HUES64 (cell line): ENCODE measurements at regions not wholly inside any gene's neighbourhood (a gene's known extent, or its start where the extent isn't known, plus 50 kb on each side); places are given as distances from the start of the nearest gene placed in this dataset.

ENCODE experiments used
- H3K27ac ChIP-seq: 2 replicates; pipeline ENCODE4 v1.7.0; 2013; ENCODE audit warnings: low read depth, low read length, inconsistent platforms
- H3K27me3 ChIP-seq: 2 replicates; pipeline ENCODE4 v1.6.1; 2013; ENCODE audit warnings: mild to moderate bottlenecking, low read length; ENCODE audit not compliant: insufficient read depth
- H3K36me3 ChIP-seq: 2 replicates; pipeline ENCODE4 v1.6.1; 2013; ENCODE audit warnings: mild to moderate bottlenecking, low read length; ENCODE audit not compliant: insufficient read depth
- H3K4me1 ChIP-seq: 2 replicates; pipeline ENCODE4 v1.6.1; 2013; ENCODE audit warnings: mild to moderate bottlenecking, low read length, moderate library complexity; ENCODE audit not compliant: insufficient read depth
- H3K4me3 ChIP-seq: 2 replicates; pipeline ENCODE4 v1.5.1; 2013; ENCODE audit warnings: mild to moderate bottlenecking, low read length, moderate library complexity
- H3K9ac ChIP-seq: 2 replicates; pipeline ENCODE4 v1.6.1; 2013; ENCODE audit warnings: mild to moderate bottlenecking, low read depth, low read length
- H3K9me3 ChIP-seq: 2 replicates; pipeline ENCODE4 v1.6.1; 2013; ENCODE audit warnings: low read depth, low read length; ENCODE audit not compliant: insufficient read depth
- WGBS: fragments of 150-250, 120-280 bp; methylation state at CpG from one replicate; pipeline ENCODE4 v1.1.7; 2013; ENCODE audit warnings: missing lambda C conversion rate; 5-methylcytosine and 5-hydroxymethylcytosine counted together

GRCh38 chr15:61623746-61624145 lies 394.6 kb upstream of the RORA start:
- H3K9ac ChIP-seq, result no peak overlapping the region
- no peaks in the 10 kb centered on the region for H3K9me3 ChIP-seq
- H3K4me1 ChIP-seq, result no peaks in the 10 kb centered on the region
- H3K4me3 ChIP-seq, result no peak overlapping the region
- WGBS, result 92% methylated on average over 15 of the region's 15 CpGs
- H3K36me3 ChIP-seq, result no peaks in the 10 kb centered on the region
- H3K27me3 ChIP-seq, result no peaks in the 10 kb centered on the region
- no peak overlapping the region for H3K27ac ChIP-seq

DNA sequence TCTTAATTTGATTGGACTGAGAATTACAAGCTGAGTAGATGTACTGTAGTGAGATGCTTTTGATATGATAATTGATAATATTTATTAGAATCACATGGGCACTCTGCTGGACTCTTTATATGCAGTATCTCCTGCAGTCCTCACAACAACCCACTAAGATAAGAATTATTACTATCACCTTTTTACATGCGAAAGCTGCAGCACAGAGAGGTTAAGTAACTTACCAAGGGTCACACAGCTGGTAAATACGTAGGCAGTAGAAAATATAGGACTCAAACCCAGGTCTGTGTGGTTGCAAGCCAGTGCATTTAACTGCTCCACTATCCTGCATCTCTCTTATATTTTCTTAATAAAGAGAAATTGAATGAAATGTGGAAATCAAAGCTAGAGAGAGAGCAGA lies 392.8 kb upstream of the RORA start:
- no peaks in the 10 kb centered on the region for H3K27me3 ChIP-seq
- 100% methylated on average over 2 of the region's 2 CpGs for WGBS
- H3K9ac ChIP-seq, result no peak overlapping the region
- H3K9me3 ChIP-seq, result peaks cover 2% of the 10 kb centered on the region; the same call in 1 of the 2 replicates
- H3K4me3 ChIP-seq, result no peak overlapping the region
- H3K4me1 ChIP-seq, result no peaks in the 10 kb centered on the region
- no peak overlapping the region for H3K27ac ChIP-seq
- H3K36me3 ChIP-seq, result no peaks in the 10 kb centered on the region

GRCh38 chr15:61621146-61621545 lies 392.0 kb upstream of the RORA start:
- Histone ChIP-seq H3K36me3 (no peaks in the 10 kb centered on the region), H3K4me3 (no peak overlapping the region), H3K27ac (no peak overlapping the region), H3K27me3 (no peaks in the 10 kb centered on the region), H3K9me3 (peaks cover 2% of the 10 kb centered on the region; the same call in 1 of the 2 replicates), H3K4me1 (no peaks in the 10 kb centered on the region), H3K9ac (no peak overlapping the region)
- WGBS, result 3% methylated on average over 2 of the region's 2 CpGs

DNA sequence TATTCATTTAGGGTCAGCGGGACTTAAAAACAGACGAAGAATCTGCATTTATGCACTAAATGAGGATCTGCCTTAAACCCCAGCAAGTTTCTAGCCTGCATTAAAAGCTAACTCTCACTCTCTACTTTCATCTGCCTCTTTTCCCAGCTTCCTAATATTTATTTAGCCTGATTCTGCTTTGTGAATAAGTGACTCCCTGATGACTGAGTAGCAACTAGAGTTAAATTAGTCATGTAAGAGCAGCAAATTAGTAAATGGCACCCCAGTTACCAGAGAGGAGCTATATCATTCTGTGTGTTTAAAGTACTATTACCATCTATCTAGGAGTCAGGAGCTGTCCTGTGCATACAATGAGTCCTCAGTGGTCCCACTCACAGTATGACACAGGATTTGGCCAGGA lies 391.0 kb upstream of the RORA start:
- H3K9me3 ChIP-seq, result peaks cover 2% of the 10 kb centered on the region; the same call in 1 of the 2 replicates
- 98% methylated on average over 2 of the region's 2 CpGs for WGBS
- no peak overlapping the region for H3K27ac ChIP-seq
- H3K4me3 ChIP-seq, result no peak overlapping the region
- H3K4me1 ChIP-seq, result no peaks in the 10 kb centered on the region
- H3K27me3 ChIP-seq, result no peaks in the 10 kb centered on the region
- no peak overlapping the region for H3K9ac ChIP-seq
- H3K36me3 ChIP-seq, result no peaks in the 10 kb centered on the region

DNA sequence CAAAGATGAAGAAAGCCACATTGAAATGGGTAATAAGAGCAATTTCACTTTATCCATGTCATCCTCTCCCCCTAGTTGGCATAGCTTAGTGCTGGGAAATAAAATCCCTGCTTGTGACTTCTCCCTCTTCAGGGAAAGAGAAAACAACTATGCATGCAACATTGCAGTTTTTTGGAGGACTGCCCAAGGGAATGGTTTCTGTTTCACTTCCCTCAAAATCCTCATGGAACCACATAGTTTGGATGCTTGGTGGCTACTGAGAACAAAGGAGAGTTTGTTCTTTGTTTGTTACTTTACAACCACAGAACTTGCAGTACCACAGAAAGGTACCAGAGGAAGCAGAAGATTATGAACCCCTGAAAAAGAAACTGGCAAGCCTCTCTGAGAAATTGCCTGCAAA lies 384.6 kb upstream of the RORA start:
- H3K36me3 ChIP-seq, result no peaks in the 10 kb centered on the region
- no peak overlapping the region for H3K27ac ChIP-seq
- H3K27me3 ChIP-seq, result no peaks in the 10 kb centered on the region
- no peaks in the 10 kb centered on the region for H3K4me1 ChIP-seq
- no peak overlapping the region for H3K9ac ChIP-seq
- H3K9me3 ChIP-seq, result peaks cover 2% of the 10 kb centered on the region; the same call in 1 of the 2 replicates
- H3K4me3 ChIP-seq, result no peak overlapping the region

DNA sequence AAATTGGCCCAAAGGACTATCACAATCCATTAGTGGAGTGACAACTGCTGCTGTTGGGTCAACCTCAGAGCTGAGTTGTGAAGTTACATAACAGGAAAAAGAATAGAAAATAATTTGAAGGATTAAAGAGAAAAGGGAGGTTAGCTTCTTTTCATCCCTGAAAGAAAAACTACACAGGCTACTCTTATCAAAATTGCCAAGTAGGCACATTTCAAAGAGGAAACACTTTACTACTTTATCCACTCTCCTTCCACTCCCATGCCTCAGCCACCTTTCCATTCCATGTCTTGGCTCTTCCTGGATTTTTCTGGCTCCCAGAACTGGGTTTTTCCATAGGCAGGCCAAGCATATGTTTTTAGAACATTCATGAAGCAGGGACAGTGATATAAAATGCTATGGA lies 384.0 kb upstream of the RORA start:
- no peaks in the 10 kb centered on the region for H3K4me1 ChIP-seq
- H3K36me3 ChIP-seq, result no peaks in the 10 kb centered on the region
- H3K27me3 ChIP-seq, result no peaks in the 10 kb centered on the region
- no peak overlapping the region for H3K4me3 ChIP-seq
- H3K27ac ChIP-seq, result no peak overlapping the region
- peaks cover 2% of the 10 kb centered on the region; the same call in 1 of the 2 replicates for H3K9me3 ChIP-seq
- no peak overlapping the region for H3K9ac ChIP-seq

- H3K4me3 ChIP-seq, result no peak overlapping the region
- H3K27ac ChIP-seq, result no peak overlapping the region
- H3K9me3 ChIP-seq, result no peaks in the 10 kb centered on the region
- no peaks in the 10 kb centered on the region for H3K36me3 ChIP-seq
- H3K27me3 ChIP-seq, result no peaks in the 10 kb centered on the region
- no peaks in the 10 kb centered on the region for H3K4me1 ChIP-seq
- no peak overlapping the region for H3K9ac ChIP-seq
These were observed 383.0 kb upstream of the RORA start for GRCh38 chr15:61612111-61612510.

DNA sequence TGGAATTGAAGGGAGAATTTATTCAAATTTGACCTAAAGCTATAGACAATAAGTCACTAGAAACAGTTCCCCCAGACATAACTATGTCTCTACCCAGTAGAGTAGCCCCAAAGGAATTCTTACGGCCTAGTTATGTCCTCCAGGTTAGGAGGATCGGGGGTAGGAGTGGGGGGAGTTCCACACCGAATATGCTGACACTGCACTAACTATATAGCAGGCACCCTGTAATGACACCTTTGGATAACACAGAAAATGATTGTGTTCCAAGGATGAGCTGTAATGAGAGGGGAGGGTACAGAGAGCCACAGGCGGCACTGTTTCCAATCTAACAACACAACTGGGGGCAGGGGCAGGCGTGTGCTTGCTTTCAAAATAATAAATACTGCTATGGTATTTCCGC lies 376.2 kb upstream of the RORA start:
- no peaks in the 10 kb centered on the region for H3K36me3 ChIP-seq
- H3K27me3 ChIP-seq, result no peaks in the 10 kb centered on the region
- 89% methylated on average over 6 of the region's 6 CpGs for WGBS
- H3K4me3 ChIP-seq, result no peak overlapping the region
- no peak overlapping the region for H3K9ac ChIP-seq
- H3K4me1 ChIP-seq, result no peaks in the 10 kb centered on the region
- H3K27ac ChIP-seq, result no peak overlapping the region
- no peaks in the 10 kb centered on the region for H3K9me3 ChIP-seq

GRCh38 chr15:61598655-61599054 lies 369.6 kb upstream of the RORA start:
- 87% methylated on average over 11 of the region's 11 CpGs for WGBS
- Histone ChIP-seq H3K27me3 (no peaks in the 10 kb centered on the region), H3K36me3 (no peaks in the 10 kb centered on the region), H3K9me3 (no peaks in the 10 kb centered on the region), H3K4me3 (no peak overlapping the region), H3K27ac (no peak overlapping the region), H3K9ac (no peak overlapping the region), H3K4me1 (no peaks in the 10 kb centered on the region)

DNA sequence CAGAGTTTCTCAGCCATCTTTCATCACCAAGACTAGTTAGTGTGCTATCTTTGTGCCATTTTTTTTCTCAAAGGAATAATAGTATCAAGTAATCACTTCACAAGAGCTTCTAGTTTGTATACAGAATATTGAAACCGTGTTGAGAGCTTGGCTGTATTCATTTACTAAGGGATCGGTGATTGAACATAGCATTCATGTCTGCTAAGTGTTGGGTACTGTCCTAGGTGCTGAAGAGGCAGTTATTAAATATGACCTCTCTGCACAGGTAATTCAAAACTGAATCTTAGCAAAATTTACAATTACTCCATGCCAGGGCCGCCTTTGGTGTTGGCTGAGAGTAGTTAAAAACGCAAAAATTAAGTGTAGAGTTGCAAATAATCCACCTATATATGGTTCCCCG lies 355.3 kb upstream of the RORA start:
- H3K9ac ChIP-seq, result no peak overlapping the region
- no peaks in the 10 kb centered on the region for H3K36me3 ChIP-seq
- H3K9me3 ChIP-seq, result no peaks in the 10 kb centered on the region
- H3K4me1 ChIP-seq, result no peaks in the 10 kb centered on the region
- H3K27ac ChIP-seq, result no peak overlapping the region
- no peak overlapping the region for H3K4me3 ChIP-seq
- H3K27me3 ChIP-seq, result no peaks in the 10 kb centered on the region
- WGBS, result 92% methylated on average over 5 of the region's 5 CpGs

DNA sequence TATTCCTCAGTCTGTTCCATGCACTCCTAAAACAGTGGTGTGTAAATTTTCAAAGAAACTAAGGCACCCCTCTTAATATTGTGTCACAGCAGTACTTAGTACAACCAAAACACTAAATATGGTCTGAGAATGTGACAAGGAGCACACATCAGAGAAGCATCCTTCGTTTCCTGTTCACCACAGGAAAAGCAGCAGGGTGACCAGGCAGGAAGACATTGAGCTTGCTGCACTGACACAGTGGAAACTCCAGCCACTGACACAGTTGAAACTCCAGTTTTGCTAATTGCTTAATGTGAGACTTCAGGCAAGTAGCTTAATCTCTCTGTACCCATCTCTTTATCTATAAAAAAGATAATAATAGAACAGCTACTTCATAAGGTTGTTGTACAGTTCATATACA lies 353.0 kb upstream of the RORA start:
- H3K27ac ChIP-seq, result no peak overlapping the region
- H3K4me3 ChIP-seq, result no peak overlapping the region
- 50% methylated on average over 1 of the region's 1 CpG for WGBS
- H3K9me3 ChIP-seq, result no peaks in the 10 kb centered on the region
- H3K36me3 ChIP-seq, result no peaks in the 10 kb centered on the region
- no peaks in the 10 kb centered on the region for H3K4me1 ChIP-seq
- H3K9ac ChIP-seq, result no peak overlapping the region
- no peaks in the 10 kb centered on the region for H3K27me3 ChIP-seq

- no peak overlapping the region for H3K9ac ChIP-seq
- no peaks in the 10 kb centered on the region for H3K9me3 ChIP-seq
- H3K27ac ChIP-seq, result no peak overlapping the region
- 92% methylated on average over 1 of the region's 1 CpG for WGBS
- H3K27me3 ChIP-seq, result no peaks in the 10 kb centered on the region
- no peaks in the 10 kb centered on the region for H3K36me3 ChIP-seq
- no peak overlapping the region for H3K4me3 ChIP-seq
- no peaks in the 10 kb centered on the region for H3K4me1 ChIP-seq
These were observed 346.5 kb upstream of the RORA start for GRCh38 chr15:61575597-61575996.
